HL-60 (cell line): ENCODE measurements at regions not wholly inside any gene's neighbourhood (a gene's known extent, or its start where the extent isn't known, plus 50 kb on each side); places are given as distances from the start of the nearest gene placed in this dataset.
"Not testable (repeated sequence)": the region's sequence is repeated elsewhere in the genome, so short reads cannot be mapped to it uniquely, and the experiment has no call there.

Experiments
- DNase-seq, 2 experiments: peaks; one replicate each; pipeline ENCODE4 v3.0.0-alpha.2; 2010 to 2020; ENCODE audit warnings: low read depth in 1 of 2, low spot score in 1 of 2
- H3K27ac ChIP-seq: fragments of 250-450 bp; sonication (Bioruptor Pico); replicated peaks from 2 replicates; pipeline ENCODE4 v1.5.1; 2020; ENCODE audit warnings: mild to moderate bottlenecking, moderate library complexity
- H3K27me3 ChIP-seq: fragments of 250-450 bp; sonication (Bioruptor Pico); 2 replicates; pipeline ENCODE4 v1.5.1; 2021; ENCODE audit warnings: mild to moderate bottlenecking, moderate library complexity; ENCODE audit not compliant: insufficient read depth, poor library complexity, severe bottlenecking
- H3K4me3 ChIP-seq: replicated peaks from 2 replicates; pipeline ENCODE4 v1.5.1; 2011; ENCODE audit warnings: mild to moderate bottlenecking, control low read depth, low read length; ENCODE audit not compliant: insufficient read depth
- GABPA ChIP-seq: IDR thresholded peaks from 2 replicates; pipeline ENCODE4 v1.6.1; 2012; ENCODE audit warnings: low read depth
- POLR2AphosphoS5 ChIP-seq: IDR thresholded peaks from 2 replicates; pipeline ENCODE4 v1.6.1; 2012; ENCODE audit warnings: low read depth
- SPI1 ChIP-seq: IDR thresholded peaks from 2 replicates; pipeline ENCODE4 v1.6.1; 2012; ENCODE audit warnings: low read depth, mild to moderate bottlenecking, borderline replicate concordance
- TF ChIP-seq, protein P1 (sequence below): IDR thresholded peaks from one replicate; pipeline ENCODE4 v1.5.1; 2011; ENCODE audit warnings: low read length, control low read depth, inconsistent platforms; ENCODE audit not compliant: insufficient read depth
- TF ChIP-seq, protein P2 (sequence below): IDR thresholded peaks from 2 replicates; pipeline ENCODE4 v1.6.1; 2012; ENCODE audit warnings: low read depth; ENCODE audit not compliant: insufficient replicate concordance

DNA sequence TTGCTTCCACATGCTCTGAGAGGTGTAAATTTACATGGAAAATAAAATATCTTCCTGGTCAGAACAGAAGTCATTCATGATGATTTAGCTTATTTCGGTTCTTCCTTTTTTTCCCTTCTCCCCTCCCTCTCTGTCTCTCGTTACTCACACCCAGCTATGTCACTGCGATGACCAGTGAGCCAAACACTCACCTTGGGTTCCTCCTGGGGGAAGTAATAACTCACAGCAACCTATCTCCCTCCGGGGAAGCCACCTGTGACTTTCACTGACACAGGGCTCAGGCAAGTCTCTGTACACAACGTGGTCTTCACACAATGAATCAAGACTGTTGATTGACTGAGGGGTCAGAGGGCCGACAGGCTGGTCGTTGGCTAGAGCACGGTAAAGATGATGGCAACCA lies 135.3 kb upstream of the VANGL1 start:
- Histone ChIP-seq H3K27me3 (no peaks in the 10 kb centered on the region), H3K4me3 (no peak overlapping the region), H3K27ac (no peak overlapping the region)
- TF ChIP-seq SPI1: no peak
- no peak for TF ChIP-seq GABPA
- TF ChIP-seq, protein P1, sequence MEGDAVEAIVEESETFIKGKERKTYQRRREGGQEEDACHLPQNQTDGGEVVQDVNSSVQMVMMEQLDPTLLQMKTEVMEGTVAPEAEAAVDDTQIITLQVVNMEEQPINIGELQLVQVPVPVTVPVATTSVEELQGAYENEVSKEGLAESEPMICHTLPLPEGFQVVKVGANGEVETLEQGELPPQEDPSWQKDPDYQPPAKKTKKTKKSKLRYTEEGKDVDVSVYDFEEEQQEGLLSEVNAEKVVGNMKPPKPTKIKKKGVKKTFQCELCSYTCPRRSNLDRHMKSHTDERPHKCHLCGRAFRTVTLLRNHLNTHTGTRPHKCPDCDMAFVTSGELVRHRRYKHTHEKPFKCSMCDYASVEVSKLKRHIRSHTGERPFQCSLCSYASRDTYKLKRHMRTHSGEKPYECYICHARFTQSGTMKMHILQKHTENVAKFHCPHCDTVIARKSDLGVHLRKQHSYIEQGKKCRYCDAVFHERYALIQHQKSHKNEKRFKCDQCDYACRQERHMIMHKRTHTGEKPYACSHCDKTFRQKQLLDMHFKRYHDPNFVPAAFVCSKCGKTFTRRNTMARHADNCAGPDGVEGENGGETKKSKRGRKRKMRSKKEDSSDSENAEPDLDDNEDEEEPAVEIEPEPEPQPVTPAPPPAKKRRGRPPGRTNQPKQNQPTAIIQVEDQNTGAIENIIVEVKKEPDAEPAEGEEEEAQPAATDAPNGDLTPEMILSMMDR: no peak
- no peak for TF ChIP-seq POLR2AphosphoS5
- no peak for DNase-seq

DNA sequence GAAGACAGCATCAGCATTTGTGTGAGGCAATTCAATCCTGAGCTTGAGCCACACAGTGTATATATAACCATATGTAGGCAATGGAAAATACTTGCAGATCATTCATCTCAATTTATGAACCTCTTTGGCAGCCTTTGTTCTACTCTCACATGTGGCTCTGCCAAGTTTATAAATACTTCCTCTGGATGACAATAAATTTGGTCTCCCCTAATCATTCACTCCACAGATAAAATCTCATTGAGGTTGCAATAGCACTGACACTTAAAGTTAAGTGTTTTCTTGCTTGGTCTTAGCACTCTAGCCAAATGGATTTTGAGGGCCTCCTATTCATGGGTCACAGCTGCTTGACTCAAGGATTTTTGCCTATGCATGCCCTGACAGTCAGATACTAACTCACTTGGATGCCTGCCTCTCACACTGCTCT lies 136.6 kb upstream of the VANGL1 start:
- Histone ChIP-seq H3K4me3 (no peak overlapping the region), H3K27me3 (no peaks in the 10 kb centered on the region), H3K27ac (no peak overlapping the region)
- no peak for DNase-seq
- TF ChIP-seq GABPA (no peak), SPI1 (no peak), POLR2AphosphoS5 (no peak)
- TF ChIP-seq, protein P1: no peak

DNA sequence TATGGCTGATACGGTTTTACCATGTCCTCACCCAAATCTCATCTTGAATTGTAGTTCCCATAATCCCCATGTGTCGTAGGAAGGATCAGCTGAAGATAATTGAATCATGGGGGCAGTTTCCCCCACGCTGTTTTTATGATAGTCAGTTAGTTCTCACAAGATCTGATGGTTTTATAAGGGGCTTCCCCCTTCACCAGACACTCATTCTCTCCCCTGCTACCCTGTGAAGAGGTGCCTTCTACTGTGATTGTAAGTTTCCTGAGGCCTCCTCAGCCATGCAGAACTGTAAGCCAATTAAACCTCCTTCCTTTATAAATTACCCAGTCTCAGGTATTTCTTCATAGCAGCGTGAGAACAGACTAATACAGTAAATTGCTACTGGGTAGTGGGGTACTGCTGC lies 139.6 kb upstream of the VANGL1 start:
- not testable (repeated sequence) for DNase-seq, H3K4me3 ChIP-seq, H3K27ac ChIP-seq, H3K27me3 ChIP-seq

DNA sequence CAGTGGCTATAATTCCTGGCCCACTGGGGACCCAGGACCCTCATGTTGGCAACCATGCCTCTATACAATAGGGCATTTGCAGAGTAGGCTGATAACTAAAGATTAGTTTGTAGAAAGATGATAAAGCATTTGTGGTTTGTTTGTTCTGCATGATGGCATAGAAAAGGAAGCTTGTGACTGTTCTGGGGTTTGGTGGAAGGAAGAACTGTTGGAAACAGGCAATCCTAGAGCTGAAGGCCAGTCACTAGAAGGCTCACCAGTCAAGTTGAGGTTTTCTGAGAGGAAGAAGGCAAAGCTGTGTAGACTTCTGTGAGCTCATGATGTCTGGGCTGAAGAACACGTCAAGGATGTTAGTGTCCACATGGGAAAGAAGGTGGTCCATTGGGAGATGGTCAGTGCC lies 140.3 kb upstream of the VANGL1 start:
- no peak for TF ChIP-seq POLR2AphosphoS5
- TF ChIP-seq SPI1: no peak
- TF ChIP-seq, protein P1: no peak
- TF ChIP-seq, protein P2, sequence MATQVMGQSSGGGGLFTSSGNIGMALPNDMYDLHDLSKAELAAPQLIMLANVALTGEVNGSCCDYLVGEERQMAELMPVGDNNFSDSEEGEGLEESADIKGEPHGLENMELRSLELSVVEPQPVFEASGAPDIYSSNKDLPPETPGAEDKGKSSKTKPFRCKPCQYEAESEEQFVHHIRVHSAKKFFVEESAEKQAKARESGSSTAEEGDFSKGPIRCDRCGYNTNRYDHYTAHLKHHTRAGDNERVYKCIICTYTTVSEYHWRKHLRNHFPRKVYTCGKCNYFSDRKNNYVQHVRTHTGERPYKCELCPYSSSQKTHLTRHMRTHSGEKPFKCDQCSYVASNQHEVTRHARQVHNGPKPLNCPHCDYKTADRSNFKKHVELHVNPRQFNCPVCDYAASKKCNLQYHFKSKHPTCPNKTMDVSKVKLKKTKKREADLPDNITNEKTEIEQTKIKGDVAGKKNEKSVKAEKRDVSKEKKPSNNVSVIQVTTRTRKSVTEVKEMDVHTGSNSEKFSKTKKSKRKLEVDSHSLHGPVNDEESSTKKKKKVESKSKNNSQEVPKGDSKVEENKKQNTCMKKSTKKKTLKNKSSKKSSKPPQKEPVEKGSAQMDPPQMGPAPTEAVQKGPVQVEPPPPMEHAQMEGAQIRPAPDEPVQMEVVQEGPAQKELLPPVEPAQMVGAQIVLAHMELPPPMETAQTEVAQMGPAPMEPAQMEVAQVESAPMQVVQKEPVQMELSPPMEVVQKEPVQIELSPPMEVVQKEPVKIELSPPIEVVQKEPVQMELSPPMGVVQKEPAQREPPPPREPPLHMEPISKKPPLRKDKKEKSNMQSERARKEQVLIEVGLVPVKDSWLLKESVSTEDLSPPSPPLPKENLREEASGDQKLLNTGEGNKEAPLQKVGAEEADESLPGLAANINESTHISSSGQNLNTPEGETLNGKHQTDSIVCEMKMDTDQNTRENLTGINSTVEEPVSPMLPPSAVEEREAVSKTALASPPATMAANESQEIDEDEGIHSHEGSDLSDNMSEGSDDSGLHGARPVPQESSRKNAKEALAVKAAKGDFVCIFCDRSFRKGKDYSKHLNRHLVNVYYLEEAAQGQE: no peak
- no peak for TF ChIP-seq GABPA
- no peak overlapping the region for H3K4me3 ChIP-seq
- no peaks in the 10 kb centered on the region for H3K27me3 ChIP-seq
- DNase-seq: no peak
- H3K27ac ChIP-seq: no peak overlapping the region

DNA sequence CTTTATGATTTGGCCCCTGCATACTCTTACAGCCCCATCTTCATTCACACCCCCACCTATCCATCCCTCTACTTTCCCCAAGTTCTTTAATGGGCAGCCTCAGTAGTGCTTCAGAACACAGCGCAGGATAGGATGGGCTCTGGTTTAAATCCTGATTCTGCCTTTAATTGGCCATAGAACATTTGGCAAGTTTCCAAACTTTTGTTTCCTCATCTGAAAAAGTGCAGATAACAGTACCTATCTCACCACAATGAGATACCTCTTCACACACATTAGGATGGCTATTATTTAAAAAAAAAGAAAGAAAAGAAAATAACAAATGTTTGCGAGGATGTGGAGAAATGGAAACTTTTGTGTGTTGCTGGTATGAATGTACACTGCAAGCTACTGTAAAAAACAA lies 142.5 kb upstream of the VANGL1 start:
- Histone ChIP-seq H3K4me3 (no peak overlapping the region), H3K27me3 (no peaks in the 10 kb centered on the region), H3K27ac (no peak overlapping the region)
- TF ChIP-seq GABPA: no peak
- TF ChIP-seq SPI1: no peak
- no peak for DNase-seq

DNA sequence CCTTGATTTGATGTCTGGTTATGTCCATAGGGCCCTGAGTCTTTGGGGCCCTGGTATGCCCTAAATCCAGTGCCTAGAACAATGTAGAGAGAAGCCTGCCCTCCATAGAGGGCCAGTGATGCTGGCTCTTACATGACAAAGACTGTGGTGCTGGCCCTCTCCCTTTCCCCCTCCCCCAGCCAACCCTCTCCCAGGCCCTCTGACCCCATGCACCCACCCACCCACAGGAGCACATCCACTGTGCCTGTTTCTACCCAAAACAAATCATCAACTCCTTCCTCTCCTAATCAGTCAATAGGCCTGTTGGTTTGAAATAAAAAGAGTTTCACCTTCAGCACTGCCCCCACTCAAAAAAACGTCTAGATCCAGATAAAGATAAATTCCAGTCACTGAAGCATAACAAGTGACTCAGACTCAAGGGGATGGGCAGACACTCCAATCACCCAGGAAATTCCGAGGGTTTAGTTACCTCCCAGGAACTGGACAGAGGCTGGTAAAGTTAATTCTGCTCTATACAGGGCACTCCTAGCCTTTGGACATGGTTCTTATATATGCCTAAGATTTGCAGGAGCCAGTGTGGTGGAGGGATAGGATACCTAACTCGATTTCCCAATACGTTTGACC lies 144.8 kb upstream of the VANGL1 start:
- no peak overlapping the region for H3K27ac ChIP-seq

More for the DNA sequence above, 144.8 kb upstream of the VANGL1 start:
- Histone ChIP-seq H3K27me3 (no peaks in the 10 kb centered on the region), H3K4me3 (no peak overlapping the region)
- DNase-seq: no peak
- TF ChIP-seq, protein P2: no peak
